H1 (cell line): ENCODE measurements at regions not wholly inside any gene's neighbourhood (a gene's known extent, or its start where the extent isn't known, plus 50 kb on each side); places are given as distances from the start of the nearest gene placed in this dataset.

Experiments
- EP300 ChIP-seq, 2 experiments: IDR thresholded peaks; 1 replicate in 1 of 2; 2 replicates in 1 of 2; pipeline ENCODE4 v1.6.1; 2011 to 2012; ENCODE audit warnings: low read depth in 2 of 2, low read length in 2 of 2, mild to moderate bottlenecking in 2 of 2, borderline replicate concordance in 1 of 2, inconsistent platforms in 1 of 2, moderate library complexity in 1 of 2
- EZH2 ChIP-seq: fragments of 200-600 bp; sonication (generic); IDR thresholded peaks from 2 replicates; pipeline ENCODE4 v1.7.1; 2012; ENCODE audit warnings: low read depth, mild to moderate bottlenecking, moderate library complexity, low read length, inconsistent platforms; ENCODE audit not compliant: severe bottlenecking
- GABPA ChIP-seq: IDR thresholded peaks from 2 replicates; pipeline ENCODE4 v1.6.1; 2011; ENCODE audit warnings: mild to moderate bottlenecking, low read length, moderate library complexity, borderline replicate concordance; ENCODE audit not compliant: insufficient read depth
- KDM4A ChIP-seq: IDR thresholded peaks from one replicate; pipeline ENCODE4 v1.7.1; 2012; ENCODE audit warnings: low read depth, mild to moderate bottlenecking, moderate library complexity, low read length, inconsistent platforms; ENCODE audit not compliant: severe bottlenecking
- POLR2A ChIP-seq, 2 experiments: IDR thresholded peaks; 1 replicate in 1 of 2; 2 replicates in 1 of 2; pipeline ENCODE4 v1.6.1; 2011; ENCODE audit warnings: low read depth in 2 of 2, low read length in 2 of 2, mild to moderate bottlenecking in 2 of 2; ENCODE audit errors: control extremely low read depth in 1 of 2
- POLR2AphosphoS5 ChIP-seq: IDR thresholded peaks from 2 replicates; pipeline ENCODE4 v1.6.1; 2011; ENCODE audit warnings: low read depth, low read length
- SP2 ChIP-seq: IDR thresholded peaks from 2 replicates; pipeline ENCODE4 v1.6.1; 2012; ENCODE audit warnings: mild to moderate bottlenecking, low read length, inconsistent platforms
- TAF1 ChIP-seq: IDR thresholded peaks from 2 replicates; pipeline ENCODE4 v1.6.1; 2011; ENCODE audit warnings: mild to moderate bottlenecking, low read depth, low read length
- TF ChIP-seq, protein P1 (sequence below), 3 experiments: IDR thresholded peaks; 1 replicate in 2 of 3; 2 replicates in 1 of 3; pipeline versions ENCODE4 v1.5.1 to v1.6.1; 2011; ENCODE audit warnings: low read length in 3 of 3, mild to moderate bottlenecking in 3 of 3, inconsistent platforms in 2 of 3, low read depth in 1 of 3, moderate library complexity in 1 of 3; ENCODE audit not compliant: insufficient read depth in 1 of 3; ENCODE audit errors: control extremely low read depth in 1 of 3
- TF ChIP-seq, protein P2 (sequence below): IDR thresholded peaks from 2 replicates; pipeline ENCODE4 v1.6.1; 2011; ENCODE audit warnings: low read length, improper control_type of control experiment

DNA sequence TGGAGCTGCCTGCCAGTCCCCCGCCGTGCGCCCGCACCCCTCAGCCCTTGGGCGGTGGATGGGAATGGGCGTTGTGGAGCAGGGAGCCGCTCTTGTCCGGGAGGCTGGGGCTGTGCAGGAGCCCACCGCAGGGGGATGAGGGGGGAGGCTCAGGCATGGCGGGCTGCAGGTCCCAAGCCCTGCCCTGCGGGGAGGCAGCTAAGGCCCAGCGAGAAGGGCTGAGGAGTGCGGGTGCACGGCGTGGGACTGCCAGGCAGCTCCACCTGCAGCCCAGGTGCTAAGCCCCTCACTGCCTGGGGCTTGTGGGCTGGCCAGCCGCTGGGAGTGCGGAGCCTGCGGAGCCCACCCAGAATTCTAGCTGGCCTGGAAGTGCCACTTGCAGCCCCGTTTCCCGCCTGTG lies 991.7 kb upstream of the ARRDC3 start:
- TF ChIP-seq EZH2 (no peak), EP300 (IDR thresholded peaks at IDR 0.05; ENCODE audit: borderline replicate concordance in 1 of 2, low read depth in 2 of 2, low read length in 2 of 2) (no peak), TAF1 (no peak), GABPA (no peak), POLR2A (IDR thresholded peaks at IDR 0.05; ENCODE audit: control extremely low read depth in 1 of 2, low read depth in 2 of 2, low read length in 2 of 2) (no peak), SP2 (no peak), POLR2AphosphoS5 (no peak), KDM4A (no peak)
- TF ChIP-seq, protein P1, sequence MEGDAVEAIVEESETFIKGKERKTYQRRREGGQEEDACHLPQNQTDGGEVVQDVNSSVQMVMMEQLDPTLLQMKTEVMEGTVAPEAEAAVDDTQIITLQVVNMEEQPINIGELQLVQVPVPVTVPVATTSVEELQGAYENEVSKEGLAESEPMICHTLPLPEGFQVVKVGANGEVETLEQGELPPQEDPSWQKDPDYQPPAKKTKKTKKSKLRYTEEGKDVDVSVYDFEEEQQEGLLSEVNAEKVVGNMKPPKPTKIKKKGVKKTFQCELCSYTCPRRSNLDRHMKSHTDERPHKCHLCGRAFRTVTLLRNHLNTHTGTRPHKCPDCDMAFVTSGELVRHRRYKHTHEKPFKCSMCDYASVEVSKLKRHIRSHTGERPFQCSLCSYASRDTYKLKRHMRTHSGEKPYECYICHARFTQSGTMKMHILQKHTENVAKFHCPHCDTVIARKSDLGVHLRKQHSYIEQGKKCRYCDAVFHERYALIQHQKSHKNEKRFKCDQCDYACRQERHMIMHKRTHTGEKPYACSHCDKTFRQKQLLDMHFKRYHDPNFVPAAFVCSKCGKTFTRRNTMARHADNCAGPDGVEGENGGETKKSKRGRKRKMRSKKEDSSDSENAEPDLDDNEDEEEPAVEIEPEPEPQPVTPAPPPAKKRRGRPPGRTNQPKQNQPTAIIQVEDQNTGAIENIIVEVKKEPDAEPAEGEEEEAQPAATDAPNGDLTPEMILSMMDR (IDR thresholded peaks at IDR 0.05; ENCODE audit: control extremely low read depth in 1 of 3, insufficient read depth in 1 of 3, low read depth in 1 of 3, low read length in 3 of 3): no peak
- TF ChIP-seq, protein P2, sequence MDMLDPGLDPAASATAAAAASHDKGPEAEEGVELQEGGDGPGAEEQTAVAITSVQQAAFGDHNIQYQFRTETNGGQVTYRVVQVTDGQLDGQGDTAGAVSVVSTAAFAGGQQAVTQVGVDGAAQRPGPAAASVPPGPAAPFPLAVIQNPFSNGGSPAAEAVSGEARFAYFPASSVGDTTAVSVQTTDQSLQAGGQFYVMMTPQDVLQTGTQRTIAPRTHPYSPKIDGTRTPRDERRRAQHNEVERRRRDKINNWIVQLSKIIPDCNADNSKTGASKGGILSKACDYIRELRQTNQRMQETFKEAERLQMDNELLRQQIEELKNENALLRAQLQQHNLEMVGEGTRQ: no peak
